HT1080 (cell line): ENCODE measurements at regions not wholly inside any gene's neighbourhood (a gene's known extent, or its start where the extent isn't known, plus 50 kb on each side); places are given as distances from the start of the nearest gene placed in this dataset. TPM values are rescaled to one million over a fixed set of nuclear protein-coding genes. Genes with fewer than 3 reads are reported as not detected.

Source experiments
- small RNA-seq: library from RNA; depleted of rRNA; stranded (forward); fragments of <200 nt; gene quantifications from one replicate; pipeline ENCODE3, GENCODE V24; 2014

Small RNAs in the stretch of these regions (small RNA-seq; reads per million reads assigned to genes)
- gene AL159169.1, result not detected
